Nucleus accumbens (tissue), 56 donors: ENCODE measurements at regions not wholly inside any gene's neighbourhood (a gene's known extent, or its start where the extent isn't known, plus 50 kb on each side); places are given as distances from the start of the nearest gene placed in this dataset.

ENCODE experiments used
- DNase-seq, 56 donors: peaks; one replicate each; lab custom pipeline; 2025; lab: John Stamatoyannopoulos, UW

DNA sequence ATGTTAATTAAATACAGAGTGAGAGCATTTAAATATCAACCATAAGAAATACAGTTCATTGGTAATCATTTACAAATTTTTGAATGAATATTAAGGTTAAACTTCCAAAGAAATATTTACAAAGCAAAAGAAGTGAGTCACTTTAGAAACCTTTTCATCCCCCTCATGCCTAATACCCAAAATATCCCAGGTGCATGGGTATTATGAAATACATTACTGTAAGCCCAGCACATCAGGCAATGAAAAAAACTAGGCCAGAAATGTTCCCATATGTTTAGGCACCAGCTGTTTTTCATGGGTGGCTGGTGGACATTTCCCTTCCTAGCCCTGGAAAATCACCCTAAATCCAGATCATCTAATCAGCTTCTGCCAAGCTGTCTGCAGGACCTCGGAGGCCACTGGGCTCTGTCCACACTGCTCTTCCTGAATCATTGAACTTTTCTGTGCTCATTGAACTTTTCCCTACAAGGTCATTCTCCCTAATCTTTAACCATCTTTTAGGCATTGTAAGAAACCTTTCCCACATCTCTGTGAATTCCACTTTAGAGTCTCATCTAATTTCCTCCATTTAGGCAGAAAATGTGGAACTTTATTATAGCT is 145.3 kb upstream of the STXBP5 start:
- DNase-seq, result no peak

DNA sequence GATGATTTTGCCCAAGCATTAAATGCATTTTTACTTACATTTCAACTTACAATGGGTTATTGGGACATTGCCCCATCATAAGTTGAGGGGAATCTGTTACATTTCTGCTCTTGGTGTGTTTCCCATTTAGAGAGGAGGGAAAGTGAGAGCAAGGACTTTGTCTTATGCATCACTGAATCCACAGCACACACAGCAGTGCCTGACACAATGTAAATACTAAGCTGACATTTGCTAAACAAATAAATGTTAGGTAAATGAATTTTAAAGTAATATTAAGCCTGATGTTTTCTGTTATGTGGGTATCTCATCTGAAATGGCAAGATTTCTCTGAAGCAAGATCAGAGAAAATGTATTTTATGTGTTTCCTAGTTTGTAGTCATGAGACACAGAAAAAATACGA is 143.6 kb upstream of the STXBP5 start:
- no peak for DNase-seq

- no peak for DNase-seq
These were observed 143.0 kb upstream of the STXBP5 start for GRCh38 chr6:147061252-147061651.

DNA sequence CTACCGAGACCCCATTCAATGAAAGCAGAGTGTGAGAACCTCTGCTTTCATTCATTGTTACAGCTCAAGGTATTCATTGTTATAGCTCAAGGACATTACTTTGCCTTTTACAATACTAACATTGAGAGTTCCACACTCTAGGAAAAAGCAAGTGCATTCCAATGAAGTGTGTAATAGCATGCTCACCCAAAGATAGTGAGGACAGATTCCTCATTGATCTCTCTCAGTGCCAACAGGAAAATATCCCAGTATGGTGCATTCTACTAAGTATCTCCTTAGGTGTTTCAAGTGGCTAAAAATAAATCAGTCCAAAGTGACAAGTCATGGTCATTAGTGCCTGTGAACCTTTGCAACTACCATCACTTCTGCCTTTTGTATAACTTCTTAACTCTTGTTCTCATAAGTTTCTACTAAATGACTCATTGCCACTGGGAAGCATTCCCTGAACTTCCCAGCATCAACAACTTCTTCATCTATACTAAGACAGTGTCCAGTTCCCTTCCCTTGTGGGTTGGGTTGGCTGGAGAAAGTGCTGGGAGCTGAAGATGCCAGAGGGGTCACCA is 140.7 kb upstream of the STXBP5 start:
- no peak for DNase-seq

DNA sequence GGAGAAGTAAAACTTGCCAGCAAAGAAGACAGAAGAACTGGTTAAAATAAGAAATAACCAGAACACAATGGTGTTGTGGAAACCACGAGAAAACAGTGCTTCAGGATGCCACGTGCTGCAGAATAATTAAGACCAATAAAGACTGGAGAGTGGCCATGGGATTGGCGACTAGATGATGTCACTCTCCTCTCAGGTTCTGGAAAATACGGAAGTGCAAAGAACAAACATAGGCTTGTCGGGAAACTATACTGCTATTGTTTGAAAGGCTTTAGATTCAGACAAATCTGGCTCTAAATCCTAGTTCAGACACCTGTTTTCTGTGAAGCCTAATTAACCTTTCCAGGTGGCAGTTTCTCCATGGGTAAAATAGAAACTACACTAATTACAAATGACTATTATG is 138.4 kb upstream of the STXBP5 start:
- peak in 1 of 56 donors; percentile 1 for DNase-seq

DNA sequence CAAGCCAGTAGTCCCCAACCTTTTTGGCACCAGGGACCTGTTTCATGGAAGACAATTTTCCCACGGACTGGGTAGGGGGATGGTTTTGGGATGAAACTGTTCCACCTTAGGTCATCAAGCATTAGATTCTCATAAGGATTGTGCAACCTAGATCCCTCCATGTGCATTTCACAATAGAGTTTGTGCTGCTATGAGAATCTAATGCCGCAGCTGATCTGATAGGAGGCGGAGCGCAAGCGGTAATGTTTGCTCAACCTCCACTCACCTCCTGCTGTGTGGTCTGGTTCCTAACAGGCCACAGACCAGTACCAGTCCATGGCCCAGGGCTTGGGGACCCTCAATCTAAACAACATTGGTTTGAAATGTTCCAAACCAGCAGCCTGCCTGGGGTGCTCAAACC is 137.0 kb upstream of the STXBP5 start:
- no peak for DNase-seq

DNA sequence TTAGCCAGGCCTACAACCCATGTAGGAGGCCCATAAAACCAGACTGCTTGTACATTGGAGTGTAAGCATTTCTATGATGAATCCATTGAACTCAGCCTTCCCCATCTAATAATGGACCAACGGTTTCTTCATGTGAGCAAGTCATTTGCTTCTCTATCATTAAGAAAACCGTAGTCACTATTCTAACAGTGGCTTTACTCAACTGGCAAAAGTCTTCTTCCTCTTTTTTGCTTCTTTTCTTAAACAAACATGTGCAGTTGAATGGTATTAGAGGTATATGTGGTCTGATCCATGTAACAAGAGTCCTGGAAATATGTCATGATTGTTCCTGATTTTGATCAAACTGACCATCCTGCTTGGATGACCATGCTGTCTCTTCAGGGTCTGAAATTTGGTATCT is 132.4 kb upstream of the STXBP5 start:
- no peak for DNase-seq

GRCh38 chr6:147075381-147075780 is 128.8 kb upstream of the STXBP5 start:
- no peak for DNase-seq

DNA sequence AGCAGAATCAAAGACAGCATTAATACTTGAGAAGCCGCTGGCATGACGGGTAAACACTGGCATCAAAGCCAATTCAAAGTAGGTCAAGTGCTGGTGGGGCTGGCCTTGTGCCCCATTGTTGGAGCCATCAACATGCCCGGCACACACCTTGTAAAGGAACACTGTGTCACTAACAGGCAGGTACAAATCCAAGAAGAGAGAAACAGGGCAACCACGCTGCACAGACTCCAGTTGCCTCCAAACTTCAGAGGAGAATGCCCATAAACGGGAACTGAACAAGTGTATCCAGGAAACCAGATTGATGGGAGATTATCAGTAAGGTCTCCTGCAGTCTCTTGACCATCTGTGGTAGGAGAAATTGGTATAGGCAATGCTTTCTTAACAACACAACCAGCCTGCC is 127.0 kb upstream of the STXBP5 start:
- peak in 42 of 56 donors; percentile 7 to 83 (median 38) for DNase-seq

GRCh38 chr6:147078106-147078505 is 126.1 kb upstream of the STXBP5 start:
- no peak for DNase-seq

- no peak for DNase-seq
These were observed 125.6 kb upstream of the STXBP5 start for GRCh38 chr6:147078602-147079001.

GRCh38 chr6:147080225-147080624 is 124.0 kb upstream of the STXBP5 start:
- no peak for DNase-seq

- DNase-seq, result no peak
These were observed 123.1 kb upstream of the STXBP5 start for GRCh38 chr6:147081076-147081609.

DNA sequence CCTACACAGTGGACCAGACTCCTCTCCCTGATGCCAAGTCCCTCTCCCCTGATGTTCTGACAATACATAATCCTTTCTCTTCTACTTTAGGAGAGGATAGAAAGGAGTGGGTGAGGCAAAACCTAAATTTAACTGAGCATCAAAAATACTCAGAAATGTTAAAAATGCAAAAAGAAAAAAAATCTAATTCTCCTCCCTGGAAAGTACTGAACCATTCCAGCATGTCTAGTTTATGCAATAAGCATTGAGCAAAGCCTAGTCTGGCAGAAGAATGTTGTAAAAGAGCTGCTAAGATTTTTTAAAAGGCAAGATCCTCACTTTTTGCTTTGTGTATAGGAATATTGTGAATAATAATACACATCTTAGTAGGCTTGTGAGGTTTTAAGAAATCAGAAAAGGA is 116.6 kb upstream of the STXBP5 start:
- DNase-seq, result no peak

- DNase-seq, result no peak
These were observed 115.4 kb upstream of the STXBP5 start for GRCh38 chr6:147088861-147089260.

DNA sequence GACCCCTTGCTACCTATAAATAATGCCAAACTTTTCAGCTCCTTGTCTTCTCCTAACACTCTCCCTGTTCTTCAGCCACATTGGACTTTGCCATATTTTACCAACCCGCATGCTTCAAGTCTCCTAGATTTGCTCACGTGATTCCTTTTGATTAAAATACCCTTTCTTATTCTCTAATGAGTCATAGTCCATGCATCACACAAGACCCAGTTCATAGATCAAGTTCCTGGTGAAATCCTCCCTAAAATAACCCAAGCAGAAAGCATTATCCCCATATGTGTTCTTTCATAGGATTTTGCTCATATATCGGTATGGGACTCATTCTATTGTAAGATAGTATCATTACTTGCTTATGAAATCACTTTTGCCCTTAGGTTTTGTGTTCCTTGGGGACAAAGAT is 108.9 kb upstream of the STXBP5 start:
- DNase-seq, result no peak

DNA sequence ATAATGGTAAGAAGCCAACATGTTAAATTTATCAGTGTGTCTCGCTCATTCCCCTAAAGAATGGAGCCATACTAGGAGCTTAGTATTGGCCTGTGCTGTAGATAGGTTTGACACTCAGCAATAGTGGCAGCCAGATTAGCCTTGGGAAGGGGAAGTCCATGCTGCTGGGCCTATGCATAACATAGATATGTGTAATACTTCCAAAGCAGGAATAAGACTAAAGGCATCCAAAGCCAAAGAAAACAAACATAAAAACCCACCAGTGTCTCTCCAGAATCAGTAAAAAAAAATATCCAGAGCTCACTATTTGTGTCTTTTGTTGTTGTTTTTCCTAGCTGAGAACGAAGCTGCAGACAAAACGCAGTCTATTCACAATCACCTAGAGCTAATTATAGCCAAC is 104.2 kb upstream of the STXBP5 start:
- no peak for DNase-seq

GRCh38 chr6:147103007-147103406 is 101.2 kb upstream of the STXBP5 start:
- no peak for DNase-seq

DNA sequence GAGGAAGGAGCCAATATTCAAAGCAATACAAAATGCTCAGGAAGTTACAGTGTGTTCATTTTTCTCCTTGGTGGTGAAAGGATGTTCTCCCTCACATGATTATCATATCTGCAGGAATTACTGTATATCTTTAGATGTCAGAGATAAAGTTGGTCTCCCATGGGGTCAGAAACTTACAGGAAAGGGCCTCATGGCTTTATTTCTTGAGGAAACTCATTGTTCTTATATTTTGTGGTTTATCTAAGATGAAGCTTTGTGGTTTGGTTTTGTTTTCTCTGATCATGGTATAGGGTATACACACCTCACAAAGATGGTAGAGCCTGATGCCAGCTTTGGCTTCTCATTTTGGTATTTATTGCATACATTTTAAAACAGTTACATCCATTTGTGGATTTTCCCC is 100.5 kb upstream of the STXBP5 start:
- no peak for DNase-seq

- no peak for DNase-seq
These were observed 98.4 kb upstream of the STXBP5 start for GRCh38 chr6:147105786-147106185.

- DNase-seq, result peak in 3 of 56 donors; percentile 1 to 14 (median 1)
These were observed 97.3 kb upstream of the STXBP5 start for GRCh38 chr6:147106759-147107401.

GRCh38 chr6:147108259-147108910 is 95.8 kb upstream of the STXBP5 start:
- DNase-seq, result no peak
